ENCODE measurements at regions not wholly inside any gene's neighbourhood (a gene's known extent, or its start where the extent isn't known, plus 50 kb on each side); places are given as distances from the start of the nearest gene placed in this dataset.

DNA sequence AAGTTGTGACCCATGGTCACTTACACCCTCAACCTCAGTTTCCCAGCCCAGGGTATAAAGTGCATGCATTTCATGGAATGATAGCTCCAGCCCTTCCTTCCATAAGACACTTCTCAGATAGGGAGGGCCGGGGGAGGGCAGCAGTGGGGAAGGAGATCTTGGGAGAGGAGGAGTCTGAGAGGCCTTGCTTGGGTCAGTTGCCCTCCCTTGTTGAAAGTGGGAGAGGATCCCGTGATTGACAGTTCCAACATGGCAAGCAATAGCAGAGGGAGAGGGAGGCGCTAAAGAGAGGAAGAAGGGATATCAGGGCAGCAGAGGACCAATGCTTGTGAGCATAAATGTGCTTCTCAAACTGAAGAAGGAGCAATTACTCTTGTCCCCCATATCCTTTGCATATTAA lies 244.4 kb downstream of the CHRM3 start:
- 80 to 89% (median 84%) methylated on average over 3 of the region's 3 CpGs for WGBS, 5 donors
- Histone ChIP-seq H3K27ac (no peak overlapping the region), H3K9me3 (no peaks in the 10 kb centered on the region), H3K27me3 (no peaks in the 10 kb centered on the region), H3K4me3 (no peak overlapping the region), H3K36me3 (no peaks in the 10 kb centered on the region), H3K4me1 (peaks cover 0 to 16% (median 2%) of the 10 kb centered on the region in 4 donors)
- intact Hi-C loops (cut with DNase I; ENCODE audit: low total_unique reads), result no loop called here
- no peak for DNase-seq
- TF ChIP-seq POLR2A (IDR thresholded peaks at IDR 0.05) (no peak), POLR2AphosphoS5 (IDR thresholded peaks at IDR 0.05) (no peak), EP300 (IDR thresholded peaks at IDR 0.05) (no peak)
- TF ChIP-seq, protein P1, sequence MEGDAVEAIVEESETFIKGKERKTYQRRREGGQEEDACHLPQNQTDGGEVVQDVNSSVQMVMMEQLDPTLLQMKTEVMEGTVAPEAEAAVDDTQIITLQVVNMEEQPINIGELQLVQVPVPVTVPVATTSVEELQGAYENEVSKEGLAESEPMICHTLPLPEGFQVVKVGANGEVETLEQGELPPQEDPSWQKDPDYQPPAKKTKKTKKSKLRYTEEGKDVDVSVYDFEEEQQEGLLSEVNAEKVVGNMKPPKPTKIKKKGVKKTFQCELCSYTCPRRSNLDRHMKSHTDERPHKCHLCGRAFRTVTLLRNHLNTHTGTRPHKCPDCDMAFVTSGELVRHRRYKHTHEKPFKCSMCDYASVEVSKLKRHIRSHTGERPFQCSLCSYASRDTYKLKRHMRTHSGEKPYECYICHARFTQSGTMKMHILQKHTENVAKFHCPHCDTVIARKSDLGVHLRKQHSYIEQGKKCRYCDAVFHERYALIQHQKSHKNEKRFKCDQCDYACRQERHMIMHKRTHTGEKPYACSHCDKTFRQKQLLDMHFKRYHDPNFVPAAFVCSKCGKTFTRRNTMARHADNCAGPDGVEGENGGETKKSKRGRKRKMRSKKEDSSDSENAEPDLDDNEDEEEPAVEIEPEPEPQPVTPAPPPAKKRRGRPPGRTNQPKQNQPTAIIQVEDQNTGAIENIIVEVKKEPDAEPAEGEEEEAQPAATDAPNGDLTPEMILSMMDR (IDR thresholded peaks at IDR 0.05), result no peak

DNA sequence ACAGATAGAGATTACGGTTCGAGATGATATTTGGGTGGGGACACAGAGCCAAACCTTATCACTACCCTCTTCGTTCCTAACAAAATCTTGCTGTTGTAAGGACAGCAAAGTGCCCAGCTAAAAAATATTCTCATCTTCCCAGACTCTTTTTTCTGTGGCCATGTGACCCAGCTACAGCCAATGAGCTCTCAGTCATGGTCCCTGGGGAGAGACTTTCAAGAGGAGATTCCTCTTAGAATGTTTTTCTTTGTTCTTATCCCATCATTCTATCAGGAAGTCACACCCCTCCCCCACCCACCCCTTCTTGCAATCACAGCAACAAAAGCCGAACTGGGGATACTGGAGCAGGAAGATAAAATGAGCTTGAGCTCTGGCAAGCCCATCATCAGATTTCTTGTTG lies 247.1 kb downstream of the CHRM3 start:
- 76 to 83% (median 81%) methylated on average over 4 of the region's 4 CpGs for WGBS, 5 donors
- intact Hi-C loops (cut with DNase I; ENCODE audit: low total_unique reads), result no loop called here

DNA sequence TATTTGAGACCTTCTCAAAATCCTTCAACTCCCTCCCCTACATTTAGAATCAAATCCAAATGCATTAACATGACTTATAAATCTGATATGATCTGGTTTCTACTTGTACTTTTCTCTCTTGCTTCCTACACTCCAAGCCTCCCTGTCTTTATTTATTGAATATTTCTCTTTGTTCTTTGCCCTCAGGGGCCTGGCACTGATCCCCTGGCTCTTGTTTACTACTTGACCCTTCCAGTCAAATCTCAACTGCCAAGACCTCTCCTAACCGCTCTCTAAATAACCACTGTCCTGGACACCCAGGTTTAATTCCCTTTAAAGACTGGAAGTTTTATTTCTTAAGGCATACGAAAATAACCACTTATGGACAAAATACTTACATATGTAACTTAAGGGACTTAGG lies 248.9 kb downstream of the CHRM3 start:
- 46 to 88% (median 67%) methylated on average over 2 of the region's 2 CpGs for WGBS, 5 donors
- no peaks in the 10 kb centered on the region for H3K27me3 ChIP-seq

More for the DNA sequence above, 247.1 kb downstream of the CHRM3 start:
- Histone ChIP-seq H3K9me3 (no peaks in the 10 kb centered on the region), H3K27me3 (no peaks in the 10 kb centered on the region), H3K4me3 (no peak overlapping the region), H3K4me1 (peaks cover 0 to 19% (median 2%) of the 10 kb centered on the region in 4 donors), H3K36me3 (no peaks in the 10 kb centered on the region), H3K27ac (no peak overlapping the region)
- TF ChIP-seq, protein P1 (IDR thresholded peaks at IDR 0.05), result no peak
- no peak for TF ChIP-seq POLR2A (IDR thresholded peaks at IDR 0.05)
- TF ChIP-seq EP300 (IDR thresholded peaks at IDR 0.05), result no peak
- TF ChIP-seq POLR2AphosphoS5 (IDR thresholded peaks at IDR 0.05), result no peak
- no peak for DNase-seq

DNA sequence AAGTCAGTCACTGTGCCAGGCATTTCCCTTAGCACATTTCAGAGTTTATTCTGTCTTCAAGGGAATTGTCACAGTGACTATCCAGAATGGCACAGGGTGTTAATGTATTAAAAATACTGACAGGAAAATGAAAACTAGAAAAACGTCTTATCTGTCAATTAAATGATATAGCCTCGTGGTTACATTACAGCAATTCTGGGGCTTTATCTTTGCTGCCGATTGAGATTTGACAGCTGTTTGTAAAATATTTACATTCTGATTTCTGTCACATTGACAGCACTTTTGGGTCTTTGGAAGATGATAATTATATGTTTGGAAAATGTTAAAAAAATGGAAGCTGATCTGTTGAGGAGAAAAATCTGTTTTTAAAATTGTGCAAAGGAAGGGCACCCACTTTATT lies 250.0 kb downstream of the CHRM3 start:
- intact Hi-C loops (cut with DNase I; ENCODE audit: low total_unique reads), result no loop called here
- Histone ChIP-seq H3K36me3 (no peaks in the 10 kb centered on the region), H3K4me3 (no peak overlapping the region), H3K4me1 (peaks cover 0 to 10% (median 2%) of the 10 kb centered on the region in 4 donors), H3K27me3 (no peaks in the 10 kb centered on the region), H3K27ac (no peak overlapping the region), H3K9me3 (no peaks in the 10 kb centered on the region)
- TF ChIP-seq EP300 (IDR thresholded peaks at IDR 0.05) (no peak), POLR2A (IDR thresholded peaks at IDR 0.05) (no peak), POLR2AphosphoS5 (IDR thresholded peaks at IDR 0.05) (no peak)
- TF ChIP-seq, protein P1 (IDR thresholded peaks at IDR 0.05), result no peak
- WGBS, 5 donors, result 6 to 25% (median 22%) methylated on average over 3 of the region's 3 CpGs
- no peak for DNase-seq

More for the DNA sequence above, 248.9 kb downstream of the CHRM3 start:
- Histone ChIP-seq H3K36me3 (no peaks in the 10 kb centered on the region), H3K4me1 (peaks cover 0 to 15% (median 2%) of the 10 kb centered on the region in 4 donors), H3K9me3 (no peaks in the 10 kb centered on the region), H3K4me3 (no peak overlapping the region), H3K27ac (no peak overlapping the region)
- intact Hi-C loops (cut with DNase I; ENCODE audit: low total_unique reads), result no loop called here
- TF ChIP-seq, protein P1 (IDR thresholded peaks at IDR 0.05), result no peak
- TF ChIP-seq POLR2AphosphoS5 (IDR thresholded peaks at IDR 0.05) (no peak), EP300 (IDR thresholded peaks at IDR 0.05) (no peak), POLR2A (IDR thresholded peaks at IDR 0.05) (no peak)
- DNase-seq, result no peak

Data from stomach (tissue), 8 donors.